ENCODE measurements at regions not wholly inside any gene's neighbourhood (a gene's known extent, or its start where the extent isn't known, plus 50 kb on each side); places are given as distances from the start of the nearest gene placed in this dataset.

DNA sequence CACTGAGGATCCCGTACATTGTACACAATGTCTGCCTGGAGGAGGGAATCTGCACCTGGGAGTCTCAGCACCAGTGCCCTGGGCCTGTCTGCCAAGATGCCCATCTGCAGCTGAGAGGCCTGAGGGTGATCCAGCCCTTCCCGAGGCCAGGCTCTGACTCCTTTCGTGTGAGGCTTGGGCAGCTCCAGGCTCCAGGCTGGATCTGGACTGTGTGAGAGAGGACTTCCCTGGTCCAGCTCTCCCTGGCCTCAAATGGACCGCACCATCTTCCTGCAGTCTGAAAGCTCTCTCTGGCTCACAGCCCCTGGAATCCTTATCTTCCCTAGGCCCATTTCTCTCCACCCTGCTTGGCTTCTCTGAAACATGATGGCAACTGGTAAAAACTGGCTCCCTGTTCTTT is 324.6 kb downstream of the DYSF start:
- DNase-seq (ENCODE audit: low read depth in 2 of 2): no peak

DNA sequence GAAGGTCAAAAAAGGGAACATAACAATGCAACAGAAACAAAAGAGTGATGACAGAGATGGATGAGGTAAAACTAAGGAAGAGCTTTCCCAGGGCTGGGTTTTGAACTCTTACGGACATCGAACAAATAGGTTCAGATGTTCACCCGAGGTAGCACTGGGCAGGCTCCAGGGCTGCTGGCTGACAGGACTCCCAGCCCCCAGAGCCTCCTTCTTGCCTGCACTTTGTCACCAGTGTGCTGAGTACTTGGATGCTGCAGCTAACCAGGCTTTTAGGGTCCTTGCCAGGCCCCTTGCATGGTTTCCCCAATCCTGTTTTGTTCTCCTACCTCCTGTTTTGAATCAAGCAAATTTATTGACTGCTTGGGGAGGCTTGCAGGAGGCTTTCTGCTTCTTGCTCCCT is 322.9 kb downstream of the DYSF start:
- DNase-seq (ENCODE audit: low read depth in 2 of 2): no peak

DNA sequence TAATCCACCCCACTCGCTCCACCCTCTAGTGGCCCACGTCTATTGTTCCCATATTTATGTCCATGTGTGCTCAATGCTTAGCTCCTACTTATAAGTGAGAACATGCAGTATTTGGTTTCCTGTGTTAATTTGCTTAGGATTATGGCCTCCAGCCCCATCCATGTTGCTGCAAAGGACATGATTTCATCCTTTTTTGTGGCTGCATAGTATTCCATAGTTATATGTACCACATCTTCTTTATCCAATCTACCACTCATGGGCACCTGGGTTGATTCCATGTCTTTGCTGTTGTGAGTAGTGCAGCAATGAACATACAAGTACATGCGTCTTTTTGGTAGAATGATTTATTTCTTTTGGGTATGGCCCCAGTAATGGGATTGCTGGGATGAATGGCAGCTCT is 319.9 kb downstream of the DYSF start:
- no peak for DNase-seq (ENCODE audit: low read depth in 2 of 2)

- DNase-seq (ENCODE audit: low read depth in 2 of 2): no peak
Measured at GRCh38 chr2:71772510-71773172, 319.3 kb downstream of the DYSF start.

- no peak for DNase-seq (ENCODE audit: low read depth in 2 of 2)
Measured at GRCh38 chr2:71767663-71768062, 314.3 kb downstream of the DYSF start.

DNA sequence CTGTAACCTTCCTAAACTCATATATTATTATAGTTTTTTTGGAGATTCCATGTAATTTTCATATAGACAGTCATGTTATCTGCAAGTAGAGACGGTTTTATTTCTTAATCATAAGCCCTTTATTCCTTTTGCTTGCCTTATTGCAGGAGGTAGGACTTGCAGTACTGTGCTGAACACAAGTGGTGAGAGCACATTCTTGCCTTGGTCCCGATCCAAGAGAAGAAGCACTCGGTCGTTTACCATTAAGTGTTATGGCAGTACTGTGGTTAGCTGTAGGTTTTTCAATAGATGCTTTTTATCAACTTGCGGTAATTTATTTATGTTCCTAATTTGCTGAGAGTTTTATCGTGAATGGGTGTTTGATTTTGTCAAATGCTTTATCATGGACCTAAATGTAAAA is 305.7 kb downstream of the DYSF start:
- DNase-seq (ENCODE audit: low read depth in 2 of 2): no peak

GRCh38 chr2:71757351-71757750 is 304.0 kb downstream of the DYSF start:
- DNase-seq (ENCODE audit: low read depth in 2 of 2): no peak

DNA sequence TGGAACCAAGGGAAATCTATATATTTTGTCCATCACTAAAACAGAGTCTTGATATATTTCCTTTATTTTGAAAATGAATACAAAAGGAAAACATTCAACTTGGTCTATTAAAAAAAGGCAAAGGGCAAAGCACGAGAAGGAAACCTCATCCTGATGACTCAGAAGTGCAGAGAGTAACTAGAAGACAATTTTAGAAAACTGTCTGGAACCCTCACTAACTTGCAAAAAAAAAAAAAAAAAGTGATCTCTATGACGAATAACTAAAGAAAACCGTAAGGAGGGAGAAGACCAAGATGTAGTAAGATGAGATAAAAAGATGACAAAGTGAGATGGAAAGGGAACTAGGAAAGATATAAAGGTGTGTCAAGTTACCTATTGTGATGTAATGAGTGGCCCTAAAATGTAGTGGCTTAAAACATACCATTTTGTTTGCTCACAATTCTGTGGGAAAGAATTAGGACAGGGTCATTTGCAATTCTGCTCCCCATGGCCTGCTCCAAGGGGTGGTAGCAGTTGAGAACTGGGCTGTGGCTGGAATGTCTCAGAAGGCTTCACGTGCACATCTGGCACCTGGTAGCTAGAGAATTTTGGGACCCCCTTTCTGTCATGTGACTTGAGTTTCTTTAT is 303.0 kb downstream of the DYSF start:
- DNase-seq (ENCODE audit: low read depth in 2 of 2): no peak

- no peak for DNase-seq (ENCODE audit: low read depth in 2 of 2)
Measured at GRCh38 chr2:71751590-71751989, 298.2 kb downstream of the DYSF start.

- DNase-seq (ENCODE audit: low read depth in 2 of 2): no peak
Measured at GRCh38 chr2:71749671-71750101, 296.3 kb downstream of the DYSF start.

DNA sequence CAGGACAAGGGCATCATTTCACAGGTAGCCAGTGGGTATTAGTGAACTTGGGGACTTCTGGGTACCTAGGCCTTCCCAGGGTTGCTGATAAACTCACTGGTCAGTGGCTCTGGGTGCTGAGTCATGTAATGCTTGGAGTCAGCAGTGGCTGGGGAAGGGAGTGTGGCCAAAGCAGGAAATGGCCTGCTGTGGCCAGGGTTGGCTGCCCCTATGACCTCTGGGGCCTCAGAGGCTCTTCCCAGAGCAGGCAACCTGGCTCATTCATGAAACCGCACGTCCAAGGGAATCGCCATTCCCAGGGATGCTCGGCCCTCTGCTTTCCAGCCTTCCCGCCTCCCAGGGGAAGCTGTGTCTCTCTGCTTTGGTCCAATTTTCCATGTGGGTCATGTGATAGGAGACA is 294.9 kb downstream of the DYSF start:
- no peak for DNase-seq (ENCODE audit: low read depth in 2 of 2)

DNA sequence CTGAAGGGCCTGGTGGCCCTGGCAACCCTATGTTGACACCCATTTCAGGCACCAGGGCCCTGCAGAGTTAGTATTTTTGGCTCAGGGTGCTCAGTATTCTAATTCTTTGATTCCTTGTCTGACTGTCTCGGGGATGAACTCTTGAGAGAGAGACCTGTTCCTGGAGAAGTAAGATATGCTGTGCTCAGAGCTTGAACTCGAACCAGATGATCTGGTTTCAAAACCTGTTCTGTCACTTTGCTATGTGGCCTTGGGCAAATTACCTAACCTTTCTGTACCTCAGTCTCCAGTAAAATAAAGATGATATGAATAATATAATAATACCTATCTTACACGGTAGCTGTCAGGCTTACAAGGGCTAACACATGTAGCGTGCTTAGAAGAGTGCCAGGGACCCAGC is 294.2 kb downstream of the DYSF start:
- DNase-seq (ENCODE audit: low read depth in 2 of 2): no peak

DNA sequence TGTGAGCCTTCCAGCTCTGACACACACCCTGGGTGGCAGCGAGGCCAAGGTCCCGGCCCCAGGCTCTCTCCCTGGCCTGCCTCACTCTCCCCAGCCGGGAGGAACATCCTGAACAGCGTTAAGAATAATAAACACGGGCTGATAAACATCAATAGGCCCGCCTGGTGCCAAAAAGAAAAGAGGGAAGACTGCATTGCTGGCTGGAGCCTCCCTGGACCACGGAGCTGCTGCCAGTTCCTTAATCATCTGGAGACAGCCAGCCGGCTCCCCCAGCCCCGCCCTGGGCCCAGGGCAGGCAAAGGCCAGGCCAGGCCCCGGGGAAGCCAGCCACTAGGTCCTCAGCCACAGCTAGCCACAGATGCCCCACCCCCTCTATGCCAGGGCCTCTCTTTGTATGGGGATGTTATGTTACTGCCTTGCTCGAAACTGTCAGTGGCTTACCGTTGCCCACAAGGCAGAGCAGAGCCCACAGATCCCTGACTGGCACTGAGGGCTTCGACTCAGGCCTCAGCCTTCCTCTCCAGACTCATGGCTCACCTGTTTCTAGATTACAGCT is 293.7 kb downstream of the DYSF start:
- no peak for DNase-seq (ENCODE audit: low read depth in 2 of 2)

DNA sequence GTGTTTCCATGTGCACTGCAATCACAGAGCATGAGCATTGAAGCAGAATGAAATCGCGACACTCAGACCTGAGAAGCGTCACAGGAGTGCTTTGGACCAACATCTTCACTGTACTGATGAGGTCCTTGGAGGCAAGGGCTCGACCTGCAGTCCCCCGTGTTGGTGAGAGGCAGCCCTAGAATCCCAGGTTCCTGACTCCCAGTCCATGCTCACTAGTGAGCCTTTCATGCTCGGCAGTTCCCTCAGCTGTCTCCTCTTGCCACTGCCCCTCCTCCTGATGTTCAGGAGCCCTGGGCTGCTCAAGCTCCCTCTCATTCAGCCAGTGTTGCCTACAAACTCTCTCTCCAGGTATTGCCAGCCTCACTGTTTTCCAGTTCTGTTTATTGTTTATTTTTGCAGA is 291.4 kb downstream of the DYSF start:
- no peak for DNase-seq (ENCODE audit: low read depth in 2 of 2)

DNA sequence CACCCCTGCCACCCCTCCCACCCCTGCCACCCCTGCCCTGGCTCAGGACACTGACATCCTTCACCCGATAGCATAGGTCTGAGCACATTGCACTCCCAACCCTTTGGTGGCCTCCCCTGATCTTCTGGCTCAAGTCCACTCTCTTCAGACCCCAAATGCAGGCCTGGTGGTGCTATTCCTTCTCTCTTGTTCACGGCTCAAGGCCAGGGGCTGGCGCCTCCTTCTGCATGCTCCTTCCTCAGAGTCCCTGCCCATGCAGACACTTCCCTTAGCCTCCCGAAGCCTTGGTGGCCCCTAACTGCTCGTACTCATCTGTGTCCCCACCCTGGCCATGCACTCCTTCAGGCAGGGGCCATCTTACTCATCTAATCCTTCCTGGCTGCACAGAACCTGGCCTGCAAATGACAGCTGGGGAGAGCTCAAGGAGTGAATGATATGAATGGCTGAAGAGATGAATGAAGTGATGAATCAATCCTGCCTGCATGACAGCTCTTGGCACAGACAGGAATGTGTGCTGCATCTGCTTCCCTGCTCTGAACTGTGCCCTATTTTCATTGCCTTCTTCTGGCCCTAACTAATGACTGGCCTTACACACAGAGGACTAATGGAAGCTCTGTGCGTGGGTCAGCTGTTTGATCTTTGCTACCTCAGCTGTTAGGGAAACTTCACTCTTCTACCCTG is 290.8 kb downstream of the DYSF start:
- DNase-seq (ENCODE audit: low read depth in 2 of 2): no peak

DNA sequence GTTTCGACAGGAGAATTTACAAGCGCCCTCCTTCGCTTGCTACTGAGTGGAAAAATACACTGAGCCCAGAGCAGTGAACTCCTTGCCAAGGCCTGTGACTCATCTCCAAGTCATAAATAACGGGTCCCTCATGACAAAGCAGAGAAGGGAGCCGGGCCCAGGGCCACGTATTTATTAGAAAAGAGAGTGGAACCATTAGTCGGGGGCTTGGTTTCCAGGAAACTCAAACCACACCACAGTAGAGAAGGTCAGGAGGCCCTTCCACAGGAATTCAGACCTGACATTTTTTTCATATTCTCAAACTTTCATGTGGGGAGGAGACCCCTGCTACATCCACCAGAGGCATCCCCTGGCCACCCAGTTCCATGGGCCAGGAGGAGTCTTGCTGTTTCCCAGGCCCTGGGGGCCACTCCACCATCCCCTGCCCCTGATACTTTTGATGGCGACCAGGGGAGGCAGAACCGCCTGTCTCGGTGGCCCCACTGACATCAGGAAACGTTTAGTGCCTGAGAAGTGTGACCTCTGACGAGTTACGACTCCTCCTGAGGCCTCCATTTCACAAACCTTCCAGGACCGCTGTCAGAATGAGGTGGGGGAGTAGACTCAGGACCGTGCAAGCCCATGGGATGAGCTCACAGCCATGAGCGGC is 289.7 kb downstream of the DYSF start:
- no peak for DNase-seq (ENCODE audit: low read depth in 2 of 2)

DNA sequence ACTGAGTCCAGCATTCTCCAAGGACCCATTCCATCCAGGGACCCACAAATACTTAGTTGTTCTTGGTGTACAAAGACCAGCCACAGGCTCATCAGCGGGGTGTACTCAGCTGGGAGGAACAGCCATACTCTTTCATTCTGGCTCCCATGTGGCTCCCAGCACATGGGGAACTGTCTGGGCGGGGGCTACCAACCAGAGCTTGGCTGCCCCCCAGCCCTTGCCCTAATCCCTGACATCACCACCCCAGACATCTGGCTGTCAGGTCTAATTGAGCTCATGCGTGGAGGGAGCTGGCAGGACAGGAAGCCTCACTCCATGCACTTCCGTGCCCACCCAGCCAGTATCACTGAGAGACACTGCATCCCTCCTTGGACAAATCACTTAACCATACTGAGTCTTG is 283.6 kb downstream of the DYSF start:
- no peak for DNase-seq (ENCODE audit: low read depth in 2 of 2)

- DNase-seq (ENCODE audit: low read depth in 2 of 2): no peak
Measured at GRCh38 chr2:71736091-71736861, 282.9 kb downstream of the DYSF start.
